Lower leg skin (tissue), 4 donors: ENCODE measurements at regions not wholly inside any gene's neighbourhood (a gene's known extent, or its start where the extent isn't known, plus 50 kb on each side); places are given as distances from the start of the nearest gene placed in this dataset.

Source experiments
- DNase-seq, 2 donors: peaks; one replicate each; pipeline ENCODE4 v3.0.0-alpha.2; 2019; ENCODE audit warnings: low spot score in 2 of 2
- H3K4me3 ChIP-seq: fragments of 200-600 bp; sonication (generic); 2 replicates; pipeline ENCODE4 v1.5.1; 2017; ENCODE audit warnings: mild to moderate bottlenecking, low read depth; ENCODE audit not compliant: poor library complexity, severe bottlenecking
- CTCF ChIP-seq, 3 donors: fragments of 450-650 bp; IDR thresholded peaks; one replicate each; pipeline ENCODE4 v1.5.1; 2016; ENCODE audit warnings: antibody characterized with exemption in 3 of 3, mild to moderate bottlenecking in 3 of 3, moderate library complexity in 2 of 3
- POLR2A ChIP-seq, 2 donors: fragments of 450-650 bp; IDR thresholded peaks; one replicate each; pipeline ENCODE4 v1.6.1; 2016 to 2017; ENCODE audit warnings: antibody characterized with exemption in 2 of 2, mild to moderate bottlenecking in 1 of 2, moderate library complexity in 1 of 2
- WGBS, 2 donors: methylation state at CpG; one replicate each; pipeline ENCODE4 v1.1.5; 2018; 5-methylcytosine and 5-hydroxymethylcytosine counted together
- intact Hi-C: fragments of 100-400 bp; cut with DNase I; formaldehyde crosslinking; loops from one replicate; pipeline ENCODE4 v1.15.0; 2023; ENCODE audit warnings: low total_unique reads

- DNase-seq = no peak
- WGBS, 2 donors = 43 to 50% methylated on average over 9 of the region's 9 CpGs
- H3K4me3 ChIP-seq = no peak overlapping the region
- TF ChIP-seq CTCF (IDR thresholded peaks at IDR 0.05) = no peak
- TF ChIP-seq POLR2A (IDR thresholded peaks at IDR 0.05) = no peak
- intact Hi-C loops = no loop called here
Measured at GRCh38 chr14:34128665-34129064, 177.8 kb upstream of the EGLN3 start.

- 69 to 71% methylated on average over 4 of the region's 4 CpGs for WGBS, 2 donors
- H3K4me3 ChIP-seq = no peak overlapping the region
- DNase-seq = no peak
- intact Hi-C loops = no loop called here
- no peak for TF ChIP-seq POLR2A (IDR thresholded peaks at IDR 0.05)
- no peak for TF ChIP-seq CTCF (IDR thresholded peaks at IDR 0.05)
Measured at GRCh38 chr14:34126586-34126985, 175.7 kb upstream of the EGLN3 start.

GRCh38 chr14:34124585-34124984 is 173.7 kb upstream of the EGLN3 start:
- no peak overlapping the region for H3K4me3 ChIP-seq
- intact Hi-C loops = no loop called here
- TF ChIP-seq CTCF (IDR thresholded peaks at IDR 0.05) (no peak), POLR2A (IDR thresholded peaks at IDR 0.05) (no peak)
- DNase-seq = no peak
- WGBS, 2 donors = 81 to 82% methylated on average over 4 of the region's 4 CpGs

GRCh38 chr14:34122650-34123049 is 171.8 kb upstream of the EGLN3 start:
- 30 to 31% methylated on average over 1 of the region's 1 CpG for WGBS, 2 donors
- DNase-seq = no peak
- H3K4me3 ChIP-seq = no peak overlapping the region
- TF ChIP-seq CTCF (IDR thresholded peaks at IDR 0.05) (no peak), POLR2A (IDR thresholded peaks at IDR 0.05) (no peak)
- intact Hi-C loops = no loop called here

- no peak for DNase-seq
- TF ChIP-seq POLR2A (IDR thresholded peaks at IDR 0.05) = no peak
- TF ChIP-seq CTCF (IDR thresholded peaks at IDR 0.05) = no peak
- intact Hi-C loops = no loop called here
- H3K4me3 ChIP-seq = no peak overlapping the region
- 49 to 58% methylated on average over 3 of the region's 3 CpGs for WGBS, 2 donors
Measured at GRCh38 chr14:34122081-34122480, 171.2 kb upstream of the EGLN3 start.

- WGBS, 2 donors = 69 to 70% methylated on average over 3 of the region's 3 CpGs
- H3K4me3 ChIP-seq = no peak overlapping the region
- intact Hi-C loops = no loop called here
- TF ChIP-seq POLR2A (IDR thresholded peaks at IDR 0.05) (no peak), CTCF (IDR thresholded peaks at IDR 0.05) (no peak)
- no peak for DNase-seq
Measured at GRCh38 chr14:34120185-34120977, 169.5 kb upstream of the EGLN3 start.
